Posterior cingulate gyrus (tissue), 11 donors: ENCODE measurements at regions not wholly inside any gene's neighbourhood (a gene's known extent, or its start where the extent isn't known, plus 50 kb on each side); places are given as distances from the start of the nearest gene placed in this dataset.
A peak's percentile ranks its signal among the peaks of the same experiment; 100 is the strongest.

Source experiments
- DNase-seq, 10 donors: peaks; one replicate each; pipeline versions ENCODE4 v3.0.0 to v3.0.0-alpha.2; 2020 to 2021; ENCODE audit warnings: mixed read lengths in 3 of 10
- intact Hi-C: fragments of 100-400 bp; cut with DNase I; formaldehyde crosslinking; loops from one replicate; pipeline ENCODE4 v1.15.1; 2023

GRCh38 chr13:34751044-34751443, 191.0 kb upstream of the NBEA start:
- DNase-seq: no peak
- intact Hi-C loops: no loop called here

GRCh38 chr13:34751492-34751891, 190.6 kb upstream of the NBEA start:
- intact Hi-C loops: no loop called here

GRCh38 chr13:34752283-34752960, 189.6 kb upstream of the NBEA start:
- intact Hi-C loops: no loop called here
- no peak for DNase-seq

More at GRCh38 chr13:34751492-34751891, 190.6 kb upstream of the NBEA start:
- no peak for DNase-seq

- intact Hi-C loops: no loop called here
These were observed 185.9 kb upstream of the NBEA start for GRCh38 chr13:34756136-34756535.

GRCh38 chr13:34756572-34756971, 185.5 kb upstream of the NBEA start:
- no peak for DNase-seq
- intact Hi-C loops: no loop called here

More at GRCh38 chr13:34756136-34756535, 185.9 kb upstream of the NBEA start:
- DNase-seq: no peak

- no peak for DNase-seq
- intact Hi-C loops: no loop called here
These were observed 184.6 kb upstream of the NBEA start for GRCh38 chr13:34757441-34757840.

GRCh38 chr13:34758628-34759027, 183.4 kb upstream of the NBEA start:
- intact Hi-C loops: no loop called here

GRCh38 chr13:34762312-34762711, 179.8 kb upstream of the NBEA start:
- no peak for DNase-seq
- intact Hi-C loops: no loop called here

More at GRCh38 chr13:34758628-34759027, 183.4 kb upstream of the NBEA start:
- no peak for DNase-seq

GRCh38 chr13:34764246-34764645, 177.8 kb upstream of the NBEA start:
- DNase-seq: no peak
- intact Hi-C loops: no loop called here

GRCh38 chr13:34765446-34766180, 176.5 kb upstream of the NBEA start:
- intact Hi-C loops: no loop called here
- peak in 1 of 10 donors; percentile 52 for DNase-seq

GRCh38 chr13:34767778-34768177, 174.3 kb upstream of the NBEA start:
- no peak for DNase-seq
- intact Hi-C loops: no loop called here

- intact Hi-C loops: no loop called here
- DNase-seq: no peak
These were observed 169.9 kb upstream of the NBEA start for GRCh38 chr13:34772206-34772605.

GRCh38 chr13:34772881-34773280, 169.2 kb upstream of the NBEA start:
- no peak for DNase-seq
- intact Hi-C loops: no loop called here

- intact Hi-C loops: no loop called here
- DNase-seq: no peak
These were observed 165.6 kb upstream of the NBEA start for GRCh38 chr13:34776390-34776981.

- DNase-seq: no peak
- intact Hi-C loops: no loop called here
These were observed 164.8 kb upstream of the NBEA start for GRCh38 chr13:34777089-34777913.

GRCh38 chr13:34777914-34778303, 164.2 kb upstream of the NBEA start:
- intact Hi-C loops: no loop called here

GRCh38 chr13:34779171-34779570, 162.9 kb upstream of the NBEA start:
- intact Hi-C loops: no loop called here

More at GRCh38 chr13:34777914-34778303, 164.2 kb upstream of the NBEA start:
- DNase-seq: no peak

GRCh38 chr13:34793301-34793700, 148.8 kb upstream of the NBEA start:
- intact Hi-C loops: no loop called here
- no peak for DNase-seq

More at GRCh38 chr13:34779171-34779570, 162.9 kb upstream of the NBEA start:
- DNase-seq: no peak

- intact Hi-C loops: no loop called here
- DNase-seq: no peak
These were observed 138.3 kb upstream of the NBEA start for GRCh38 chr13:34803756-34804155.

GRCh38 chr13:34805347-34805746, 136.7 kb upstream of the NBEA start:
- intact Hi-C loops: no loop called here
- DNase-seq: no peak

- intact Hi-C loops: no loop called here
- no peak for DNase-seq
These were observed 133.4 kb upstream of the NBEA start for GRCh38 chr13:34808649-34809048.
